ENCODE measurements at regions not wholly inside any gene's neighbourhood (a gene's known extent, or its start where the extent isn't known, plus 50 kb on each side); places are given as distances from the start of the nearest gene placed in this dataset.

GRCh38 chr6:146946559-146946958, 257.7 kb upstream of the STXBP5 start:
- H3K27me3 ChIP-seq (ENCODE audit: control insufficient read depth in 1 of 2, insufficient read depth in 2 of 2, low read length in 2 of 2): no peaks in the 10 kb centered on the region
- no peaks in the 10 kb centered on the region for H3K9me3 ChIP-seq (ENCODE audit: low read length)
- no peaks in the 10 kb centered on the region for H3K36me3 ChIP-seq (replicated peaks in 1 of 2; ENCODE audit: control insufficient read depth in 1 of 2, insufficient read depth in 2 of 2, low read length in 2 of 2)
- no peak overlapping the region for H3K9ac ChIP-seq (ENCODE audit: insufficient read depth, low read depth, low read length)
- TF ChIP-seq ZNF207 (IDR thresholded peaks at IDR 0.05; ENCODE audit: borderline replicate concordance) (no peak), HNRNPUL1 (IDR thresholded peaks at IDR 0.05; ENCODE audit: low read depth, low read length) (no peak), JDP2 (CRISPR knock-in tag; IDR thresholded peaks at IDR 0.05; ENCODE audit: borderline replicate concordance) (no peak), ZNF414 (CRISPR knock-in tag; IDR thresholded peaks at IDR 0.05) (no peak), TGIF2 (CRISPR knock-in tag; IDR thresholded peaks at IDR 0.05) (no peak), NFAT5 (CRISPR knock-in tag; IDR thresholded peaks at IDR 0.05) (no peak), CC2D1A (CRISPR knock-in tag; IDR thresholded peaks at IDR 0.05) (no peak)
- H3K4me2 ChIP-seq (ENCODE audit: low read depth, low read length): no peak overlapping the region
- ChIA-PET POLR2A (no interaction called here), CTCF (ENCODE audit: low intra/inter-chr PET ratio, low total read pairs) (no interaction called here)
- H3K79me2 ChIP-seq (ENCODE audit: insufficient read depth, low read length): no peaks in the 10 kb centered on the region
- no TSS peak for BruUV-seq (replicated peaks)
- WGBS (ENCODE audit: low lambda C conversion rate): 3% methylated on average over 1 of the region's 1 CpG
- DNase-seq (ENCODE audit: low spot score): no peak
- H2AFZ ChIP-seq (ENCODE audit: low read length): no peak overlapping the region
- no peak for ATAC-seq
- intact Hi-C loops (cut with micrococcal nuclease; ENCODE audit: unreplicated experiment) (no loop called here), in situ Hi-C loops (cut with HindIII; ENCODE audit: extremely low pct_ligation_motif_present, low pct_unique_long_range_greater_than_20kb) (no loop called here)
- no peak overlapping the region for H3K4me3 ChIP-seq (replicated peaks in 1 of 3; ENCODE audit: insufficient read depth in 1 of 3, low read depth in 2 of 3, low read length in 3 of 3)
- no peak for FAIRE-seq
- H3K27ac ChIP-seq (ENCODE audit: extremely low read length, insufficient read depth, low read length): no peak overlapping the region
- no peaks in the 10 kb centered on the region for H4K20me1 ChIP-seq (ENCODE audit: insufficient read depth, low read length)
- peaks cover 45% of the 10 kb centered on the region for H3K4me1 ChIP-seq (ENCODE audit: insufficient read depth, low read length)
